ENCODE measurements at regions not wholly inside any gene's neighbourhood (a gene's known extent, or its start where the extent isn't known, plus 50 kb on each side); places are given as distances from the start of the nearest gene placed in this dataset.
"Not testable (repeated sequence)": the region's sequence is repeated elsewhere in the genome, so short reads cannot be mapped to it uniquely, and the experiment has no call there.

DNA sequence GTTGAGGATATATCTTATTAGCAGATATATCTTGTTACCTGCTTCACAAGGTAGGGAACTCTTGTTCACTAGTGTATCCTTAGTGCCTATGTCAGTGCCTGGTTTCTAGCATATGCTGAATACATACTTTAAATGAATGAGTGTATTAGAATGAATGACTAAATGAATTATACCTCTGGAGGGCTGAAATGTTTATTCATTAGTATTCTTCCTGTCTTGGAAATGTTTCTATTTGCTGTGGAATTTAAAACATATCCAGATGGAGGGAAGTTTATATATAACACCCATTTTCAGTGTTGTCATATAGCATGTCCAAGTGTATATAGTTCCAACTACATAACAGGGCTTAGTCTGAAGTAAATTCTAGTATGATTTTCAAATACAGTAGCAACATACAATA lies 581.5 kb downstream of the TBL1XR1 start:
- no peak for DNase-seq

DNA sequence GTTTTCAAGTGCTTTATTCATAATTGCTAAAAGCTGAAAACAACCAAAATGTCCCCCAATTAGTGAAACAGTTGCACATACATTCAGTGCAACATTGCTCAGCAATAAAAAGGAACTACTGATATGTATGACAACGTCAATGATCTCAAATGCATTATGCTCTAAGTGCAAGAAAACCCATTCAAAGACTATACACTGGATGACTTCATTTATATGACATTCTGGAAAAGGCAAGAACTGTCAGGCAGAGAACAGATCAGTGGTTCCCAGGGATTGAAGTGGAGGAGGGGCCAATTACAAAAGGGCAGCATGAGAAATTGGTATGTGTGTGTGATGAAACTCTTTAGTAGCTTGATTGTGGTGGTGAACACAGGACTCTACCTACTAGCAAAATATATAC lies 585.6 kb downstream of the TBL1XR1 start:
- no peak for DNase-seq

DNA sequence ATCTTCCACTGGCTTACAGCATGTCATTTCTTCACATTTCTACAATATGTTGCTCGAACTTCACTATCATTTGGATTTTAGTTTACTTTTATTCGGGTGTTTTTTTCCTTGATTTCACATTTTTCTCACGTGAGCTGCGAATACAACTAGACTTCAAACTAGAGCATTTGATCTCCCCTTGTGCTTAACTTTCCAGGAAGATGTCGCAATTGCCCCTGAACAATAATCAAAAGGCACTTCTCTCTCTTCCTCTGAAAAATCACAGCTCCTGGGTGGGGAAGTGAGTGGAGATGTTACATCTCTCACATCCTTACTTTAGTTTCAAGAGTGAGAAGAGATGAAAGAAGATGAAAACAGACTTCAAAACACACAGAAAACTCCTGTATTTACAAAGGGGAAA lies 587.9 kb downstream of the TBL1XR1 start:
- no peak for DNase-seq

DNA sequence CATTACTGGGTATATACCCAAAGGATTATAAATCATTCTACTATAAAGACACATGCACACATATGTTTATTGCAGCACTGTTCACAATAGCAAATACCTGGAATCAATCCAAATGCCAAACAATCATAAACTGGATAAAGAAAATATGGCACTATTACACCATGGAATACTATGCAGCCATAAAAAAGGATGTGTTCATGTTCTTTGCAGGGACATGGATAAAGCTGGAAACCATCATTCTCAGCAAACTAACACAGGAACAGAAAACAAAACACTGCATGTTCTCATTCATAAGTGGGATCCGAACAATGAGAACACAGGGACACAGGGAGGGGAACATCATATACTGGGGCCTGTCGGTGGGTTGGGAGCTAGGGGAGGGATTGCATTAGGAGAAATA lies 591.7 kb downstream of the TBL1XR1 start:
- DNase-seq: not testable (repeated sequence)

DNA sequence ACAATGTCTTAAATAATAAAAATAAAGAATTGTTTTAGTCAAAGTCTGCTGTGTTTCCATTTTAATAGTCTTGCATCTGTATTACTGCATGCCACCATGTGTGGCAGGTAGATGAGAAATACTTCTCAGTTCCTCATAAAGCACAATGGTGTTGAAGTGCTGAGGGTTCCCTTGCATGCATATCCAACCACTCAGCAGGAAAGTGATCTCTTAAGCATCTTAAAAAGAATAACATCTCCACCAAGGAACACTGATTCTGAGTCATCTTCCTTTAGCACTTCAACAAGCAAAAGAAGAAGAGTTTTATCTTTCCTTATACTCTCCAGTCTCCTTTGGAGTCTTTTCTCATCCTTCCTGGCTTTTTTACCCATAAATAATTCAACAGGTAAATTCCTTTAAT lies 602.0 kb downstream of the TBL1XR1 start:
- DNase-seq: no peak

DNA sequence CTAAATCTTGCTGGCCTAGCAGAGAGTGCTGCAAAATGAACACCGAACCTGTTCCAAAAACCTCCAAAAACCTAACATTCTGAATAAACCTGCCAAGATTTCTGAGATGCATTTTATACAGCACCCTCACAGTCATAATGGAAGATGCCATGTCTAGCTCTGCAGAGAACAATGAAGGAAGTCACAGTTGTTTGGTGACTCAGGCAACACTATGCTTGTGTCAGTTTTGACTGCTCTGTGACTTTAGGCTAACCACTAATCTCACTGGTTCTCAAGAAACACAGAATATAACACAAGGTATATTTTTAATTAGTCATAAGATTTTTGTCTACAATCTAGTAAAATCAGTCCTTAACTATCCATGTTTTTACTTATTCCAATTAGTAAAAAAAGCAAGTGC lies 606.6 kb downstream of the TBL1XR1 start:
- peak; percentile 30 for DNase-seq

DNA sequence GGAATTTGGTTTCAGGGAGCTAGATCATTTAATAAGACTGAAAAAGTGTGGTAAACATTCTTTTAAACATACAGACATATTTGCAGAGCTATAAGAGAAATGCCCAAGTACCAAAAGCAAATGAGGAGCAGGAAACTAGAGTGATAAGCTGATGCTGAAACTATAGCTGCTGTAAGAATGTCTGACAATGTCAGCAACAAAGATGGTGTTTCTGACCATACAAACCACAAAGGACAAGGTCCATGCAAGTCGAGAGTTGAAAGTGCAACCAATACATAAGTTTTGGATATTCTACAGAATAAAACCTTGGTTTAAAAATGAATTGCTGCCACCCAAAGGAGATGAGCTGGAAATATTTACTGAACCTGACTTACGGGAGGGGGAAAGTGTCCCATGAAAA lies 610.2 kb downstream of the TBL1XR1 start:
- DNase-seq: no peak

- DNase-seq: no peak
Measured at GRCh38 chr3:176584413-176585176, 612.7 kb downstream of the TBL1XR1 start.

- no peak for DNase-seq
Measured at GRCh38 chr3:176583956-176584355, 613.3 kb downstream of the TBL1XR1 start.

- no peak for DNase-seq
Measured at GRCh38 chr3:176581589-176581988, 615.7 kb downstream of the TBL1XR1 start.

- DNase-seq: peak; percentile 22
Measured at GRCh38 chr3:176579711-176580185, 617.5 kb downstream of the TBL1XR1 start.

GRCh38 chr3:176578316-176578715 lies 619.0 kb downstream of the TBL1XR1 start:
- no peak for DNase-seq

DNA sequence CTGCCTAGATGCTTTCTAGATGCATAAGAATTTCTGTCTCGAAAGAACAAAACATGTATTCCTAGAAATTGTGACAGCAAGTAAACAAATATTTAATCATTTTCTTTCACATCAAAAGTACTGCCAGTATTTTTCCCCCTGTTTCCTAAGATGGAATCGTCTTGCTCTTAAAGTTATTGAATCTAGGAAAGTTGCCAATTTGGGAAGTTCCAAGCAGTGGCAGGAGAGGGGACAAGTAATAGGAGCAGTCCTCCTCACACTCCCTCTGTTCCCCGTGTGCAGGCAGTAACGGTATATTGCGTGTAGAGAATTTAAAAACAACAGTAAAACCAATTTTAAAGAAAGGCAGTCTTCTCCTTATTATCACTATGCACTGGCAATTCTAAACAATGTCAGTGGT lies 619.8 kb downstream of the TBL1XR1 start:
- no peak for DNase-seq

DNA sequence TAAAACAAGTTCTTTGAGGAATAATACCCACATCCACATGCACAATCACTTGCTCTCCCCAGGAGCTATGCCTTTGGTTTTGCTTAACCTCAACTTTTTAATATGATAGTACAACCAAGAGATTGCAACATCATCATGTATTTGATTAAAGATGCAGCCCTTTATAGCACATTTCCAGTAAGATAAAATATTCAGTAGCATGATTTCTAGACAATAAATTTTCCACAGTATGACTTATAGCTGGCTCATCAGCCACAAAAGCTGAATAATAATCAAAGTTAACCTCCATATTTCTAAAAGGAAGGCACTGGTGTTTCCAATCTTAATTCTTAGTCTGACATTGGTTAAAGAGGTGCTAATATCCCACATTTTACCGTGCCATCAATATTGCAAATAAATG lies 622.5 kb downstream of the TBL1XR1 start:
- no peak for DNase-seq

- DNase-seq: no peak
Measured at GRCh38 chr3:176571926-176572325, 625.4 kb downstream of the TBL1XR1 start.

- no peak for DNase-seq
Measured at GRCh38 chr3:176570992-176571391, 626.3 kb downstream of the TBL1XR1 start.

- DNase-seq: no peak
Measured at GRCh38 chr3:176568189-176568588, 629.1 kb downstream of the TBL1XR1 start.

DNA sequence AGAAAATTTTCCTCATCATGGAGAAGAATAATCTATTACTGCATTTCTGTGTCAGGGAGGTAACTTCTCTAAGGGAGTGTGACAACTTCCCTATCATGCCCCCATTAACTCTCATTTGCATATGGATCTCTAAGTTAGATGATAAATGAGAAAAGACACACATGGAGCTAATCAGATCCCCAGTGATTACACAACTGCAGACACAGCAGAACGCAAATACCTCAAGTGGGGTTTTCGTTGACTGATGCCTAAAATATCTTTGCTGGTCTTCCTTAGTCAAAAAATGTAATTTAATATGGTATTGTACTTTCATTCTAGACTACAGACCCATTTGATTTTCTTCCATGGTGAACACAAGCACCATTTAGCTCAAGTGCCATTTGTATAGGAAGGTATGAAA lies 630.5 kb downstream of the TBL1XR1 start:
- DNase-seq: peak; percentile 14

DNA sequence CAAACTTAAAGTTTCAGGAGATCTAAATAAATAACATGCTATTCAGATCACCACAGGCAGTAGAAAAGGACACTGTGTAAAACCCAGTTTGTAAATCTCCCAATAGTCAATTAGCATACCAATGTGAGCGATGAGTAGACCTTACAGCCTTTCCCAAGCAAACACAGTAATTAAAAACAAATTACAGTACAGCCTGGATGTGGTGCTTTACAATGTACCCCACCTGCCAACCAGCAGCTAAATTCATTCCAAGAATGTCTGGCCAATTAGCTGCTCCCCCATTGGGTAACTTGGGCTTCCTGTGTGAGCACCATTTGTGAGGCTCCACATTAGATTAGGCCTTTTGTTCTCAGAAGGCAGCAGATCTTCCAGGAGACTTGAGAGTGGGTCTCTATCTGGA lies 635.0 kb downstream of the TBL1XR1 start:
- no peak for DNase-seq

DNA sequence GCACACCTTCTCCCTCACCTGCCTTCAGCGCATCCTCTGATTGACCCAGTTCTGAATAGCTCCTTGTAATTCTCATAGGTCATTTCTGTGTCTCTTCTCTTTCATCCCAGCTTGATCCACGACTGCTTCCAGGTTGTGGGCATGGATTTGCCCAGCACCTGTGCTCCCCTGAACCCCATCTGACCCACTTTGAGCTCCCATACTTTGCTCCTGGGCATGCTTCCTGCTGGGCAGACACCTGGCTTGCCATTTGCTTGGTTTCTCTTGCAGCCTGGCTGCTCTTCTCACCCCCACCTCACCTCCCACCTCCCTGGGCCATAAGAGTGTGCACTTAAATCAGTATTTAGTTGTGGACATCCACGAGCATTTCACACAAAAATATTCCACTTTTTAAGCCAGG lies 635.5 kb downstream of the TBL1XR1 start:
- peak; percentile 24 for DNase-seq

- DNase-seq: no peak
Measured at GRCh38 chr3:176554791-176555654, 642.3 kb downstream of the TBL1XR1 start.

GRCh38 chr3:176554264-176554663 lies 643.0 kb downstream of the TBL1XR1 start:
- DNase-seq: no peak

- DNase-seq: no peak
Measured at GRCh38 chr3:176526942-176527341, 670.3 kb downstream of the TBL1XR1 start.

DNA sequence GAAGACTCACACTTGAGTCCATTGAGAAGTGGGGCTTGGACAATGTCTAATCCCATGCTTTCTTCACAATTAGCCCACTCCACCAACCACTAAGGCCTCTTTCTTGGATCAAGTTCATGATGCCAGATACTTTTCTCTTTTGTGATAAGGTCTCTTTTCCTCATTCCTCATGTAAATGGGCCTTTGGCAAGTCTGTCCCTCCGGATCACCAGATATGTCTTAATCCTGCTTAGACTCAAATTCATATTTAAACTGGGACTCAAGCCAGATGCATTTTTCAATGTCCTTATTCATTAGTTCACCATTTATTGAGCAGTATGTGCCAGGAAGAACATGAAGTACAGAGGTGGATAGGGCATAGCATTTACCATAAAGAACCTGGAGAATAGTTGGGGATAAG lies 671.1 kb downstream of the TBL1XR1 start:
- DNase-seq: no peak

Measured in DMS53 (cell line).